HepG2 (cell line): ENCODE measurements at regions not wholly inside any gene's neighbourhood (a gene's known extent, or its start where the extent isn't known, plus 50 kb on each side); places are given as distances from the start of the nearest gene placed in this dataset.

Experiments used
- ATAC-seq: fragments of 200-7000 bp; cut with Tn5 transposase; 3 replicates; pipeline ENCODE4 v1.9.1; 2020; ENCODE audit warnings: mild to moderate bottlenecking, moderate library complexity
- BruUV-seq: library from RNA; stranded (reverse); fragments of 400-500 nt; replicated peaks from 2 replicates; lab custom pipeline; 2021; lab: Mats Ljungman, UMichigan
- CTCF ChIA-PET: fragments of 300-600 bp; formaldehyde crosslinking; extraction: SDS; loops from one replicate; lab custom pipeline; 2021; ENCODE audit warnings: low total read pairs, inconsistent platforms, low intra/inter-chr PET ratio; lab: Yijun Ruan, JAX
- POLR2A ChIA-PET: fragments of 350-600 bp; sonication (Branson Sonifier 250); formaldehyde crosslinking; loops from one replicate; lab custom pipeline; 2020; ENCODE audit warnings: antibody characterized with exemption, inconsistent platforms; lab: Yijun Ruan, JAX
- DNase-seq: peaks from one replicate; pipeline ENCODE4 v3.0.0-alpha.2; 2015; ENCODE audit warnings: low spot score
- FAIRE-seq: peaks from 3 replicates; lab custom pipeline; 2011; peaks lifted over from hg19 to GRCh38; lab: Jason Lieb, UNC
- H2AFZ ChIP-seq: one replicate; pipeline ENCODE4 v1.6.1; 2011; ENCODE audit warnings: low read length, inconsistent platforms
- H3K27ac ChIP-seq: fragments of 300-600 bp; 3 replicates; pipeline ENCODE4 v1.8.0; 2011; ENCODE audit warnings: mixed run types, mild to moderate bottlenecking, mixed read lengths, low read length, inconsistent platforms; ENCODE audit not compliant: insufficient read depth; ENCODE audit errors: extremely low read length
- H3K27me3 ChIP-seq, 2 experiments: fragments of 200-600 bp in 1 of 2; 2 replicates in 1 of 2; 3 replicates in 1 of 2; pipeline versions ENCODE4 v1.6.0 to v1.8.0; 2011; ENCODE audit warnings: low read length in 2 of 2, mild to moderate bottlenecking in 2 of 2, moderate library complexity in 2 of 2, inconsistent platforms in 1 of 2; ENCODE audit not compliant: insufficient read depth in 2 of 2, control insufficient read depth in 1 of 2
- H3K36me3 ChIP-seq, 2 experiments: fragments of 200-600 bp in 1 of 2; replicated peaks in 1 of 2; 2 replicates in 1 of 2; 3 replicates in 1 of 2; pipeline versions ENCODE4 v1.5.1 to v1.8.0; 2011; ENCODE audit warnings: low read length in 2 of 2, inconsistent platforms in 1 of 2; ENCODE audit not compliant: insufficient read depth in 2 of 2, control insufficient read depth in 1 of 2
- H3K4me1 ChIP-seq: 2 replicates; pipeline ENCODE4 v1.5.1; 2012; ENCODE audit warnings: low read length, inconsistent platforms; ENCODE audit not compliant: insufficient read depth
- H3K4me2 ChIP-seq: 2 replicates; pipeline ENCODE4 v1.6.0; 2011; ENCODE audit warnings: low read depth, low read length, inconsistent platforms
- H3K4me3 ChIP-seq, 3 experiments: fragments of 200-600 bp in 1 of 3; sonication (generic), shearing (Covaris generic) in 1 of 3; replicated peaks in 1 of 3; 2 replicates each; pipeline ENCODE4 v1.5.1; 2011 to 2016; ENCODE audit warnings: low read length in 3 of 3, inconsistent platforms in 2 of 3, low read depth in 2 of 3, mild to moderate bottlenecking in 2 of 3, control low read depth in 1 of 3, mixed read lengths in 1 of 3; ENCODE audit not compliant: insufficient read depth in 1 of 3
- H3K79me2 ChIP-seq: one replicate; pipeline ENCODE4 v1.6.1; 2011; ENCODE audit warnings: low read length, inconsistent platforms; ENCODE audit not compliant: insufficient read depth
- H3K9ac ChIP-seq: 2 replicates; pipeline ENCODE4 v1.6.0; 2011; ENCODE audit warnings: mild to moderate bottlenecking, low read depth, low read length, inconsistent platforms; ENCODE audit not compliant: insufficient read depth
- H3K9me3 ChIP-seq: 2 replicates; pipeline ENCODE4 v1.5.1; 2012; ENCODE audit warnings: mild to moderate bottlenecking, low read length
- H4K20me1 ChIP-seq: 2 replicates; pipeline ENCODE4 v1.6.0; 2011; ENCODE audit warnings: inconsistent platforms, mild to moderate bottlenecking, low read length, moderate library complexity; ENCODE audit not compliant: insufficient read depth
- ARNTL ChIP-seq: sonication (generic); formaldehyde crosslinking; IDR thresholded peaks from 2 replicates; pipeline ENCODE4 v1.4.0; 2020; ENCODE audit warnings: mild to moderate bottlenecking, missing genetic modification reagents
- ATF7 ChIP-seq, 2 experiments: fragments of 450-650 bp in 1 of 2; sonication (generic) in 1 of 2; formaldehyde crosslinking in 1 of 2; IDR thresholded peaks; 2 replicates each; pipeline versions ENCODE4 v1.4.0 to v1.6.1; 2016 to 2020; ENCODE audit warnings: antibody characterized with exemption in 1 of 2, mild to moderate bottlenecking in 1 of 2, missing genetic modification reagents in 1 of 2
- BHLHE40 ChIP-seq: IDR thresholded peaks from 2 replicates; pipeline ENCODE4 v1.6.1; 2011; ENCODE audit warnings: low read length, improper control_type of control experiment
- CEBPB ChIP-seq: IDR thresholded peaks from 2 replicates; pipeline ENCODE4 v1.6.1; 2011; ENCODE audit warnings: low read depth, low read length, improper control_type of control experiment, borderline replicate concordance
- DNMT3B ChIP-seq: conservative IDR thresholded peaks from 2 replicates; pipeline ENCODE4 v1.6.1; 2016; ENCODE audit warnings: missing biosample characterization, control low read depth
- HBP1 ChIP-seq: IDR thresholded peaks from 2 replicates; pipeline ENCODE4 v1.6.1; 2016; ENCODE audit warnings: low read depth, control low read depth
- KDM3A ChIP-seq: IDR thresholded peaks from 2 replicates; pipeline ENCODE4 v1.6.1; 2018; ENCODE audit warnings: low read depth, missing compliant biosample characterization
- MAFK ChIP-seq, 2 experiments: IDR thresholded peaks in 1 of 2; conservative IDR thresholded peaks in 1 of 2; 2 replicates each; pipeline ENCODE4 v1.6.1; 2011; ENCODE audit warnings: improper control_type of control experiment in 2 of 2, low read length in 2 of 2
- NFYB ChIP-seq: sonication (generic); formaldehyde crosslinking; IDR thresholded peaks from 2 replicates; pipeline ENCODE4 v1.4.0; 2020; ENCODE audit warnings: missing genetic modification reagents
- NR1H2 ChIP-seq: sonication (generic); formaldehyde crosslinking; IDR thresholded peaks from 2 replicates; pipeline ENCODE4 v1.8.1; 2022; ENCODE audit warnings: low read depth, missing genetic modification reagents, borderline replicate concordance
- NR2F2 ChIP-seq: IDR thresholded peaks from 2 replicates; pipeline ENCODE4 v1.6.1; 2012; ENCODE audit warnings: low read depth, inconsistent platforms, borderline replicate concordance
- PPARG ChIP-seq: conservative IDR thresholded peaks from 2 replicates; pipeline ENCODE4 v1.6.1; 2016; ENCODE audit warnings: missing biosample characterization, missing genetic modification reagents
- SALL2 ChIP-seq: sonication (generic); formaldehyde crosslinking; IDR thresholded peaks from 2 replicates; pipeline ENCODE4 v1.8.1; 2023; ENCODE audit warnings: mild to moderate bottlenecking, missing genetic modification reagents, inconsistent platforms
- ZNF326 ChIP-seq: sonication (generic); formaldehyde crosslinking; IDR thresholded peaks from 2 replicates; pipeline ENCODE4 v1.4.0; 2020; ENCODE audit warnings: missing genetic modification reagents, borderline replicate concordance
- ZNF510 ChIP-seq: sonication (generic); formaldehyde crosslinking; IDR thresholded peaks from 2 replicates; pipeline ENCODE4 v1.4.0; 2020; ENCODE audit warnings: low read depth, mild to moderate bottlenecking, missing genetic modification reagents
- ZNF737 ChIP-seq: sonication (generic); formaldehyde crosslinking; IDR thresholded peaks from 2 replicates; pipeline ENCODE4 v1.5.0; 2020; ENCODE audit warnings: missing genetic modification reagents, mild to moderate bottlenecking, borderline replicate concordance
- ZNF772 ChIP-seq: sonication (generic); formaldehyde crosslinking; IDR thresholded peaks from 2 replicates; pipeline ENCODE4 v1.5.0; 2020; ENCODE audit warnings: mild to moderate bottlenecking, missing genetic modification reagents
- ZNF878 ChIP-seq: sonication (generic); formaldehyde crosslinking; IDR thresholded peaks from 2 replicates; pipeline ENCODE4 v1.8.1; 2023; ENCODE audit warnings: mild to moderate bottlenecking, missing genetic modification reagents, moderate library complexity
- WGBS: methylation state at CpG from one replicate; pipeline ENCODE4 v1.1.6; 2017; ENCODE audit warnings: low lambda C conversion rate; 5-methylcytosine and 5-hydroxymethylcytosine counted together
- in situ Hi-C: cut with HindIII; loops from 2 replicates; pipeline ENCODE4 v1.10.0; 2017; ENCODE audit warnings: low pct_unique_long_range_greater_than_20kb; ENCODE audit not compliant: extremely low pct_ligation_motif_present
- intact Hi-C: fragments of 100-400 bp; cut with micrococcal nuclease; formaldehyde crosslinking; loops from one replicate; pipeline ENCODE4 v1.10.0; 2022; ENCODE audit not compliant: unreplicated experiment

- H3K4me2 ChIP-seq: no peak overlapping the region
- no peaks in the 10 kb centered on the region for H3K9me3 ChIP-seq
- H3K27ac ChIP-seq: no peak overlapping the region
- ATAC-seq (no peak), FAIRE-seq (no peak), DNase-seq (no peak)
- TF ChIP-seq ATF7 (IDR thresholded peaks at IDR 0.05) (peak; percentile 83), ATF7 (CRISPR knock-in tag; IDR thresholded peaks at IDR 0.05) (no peak), ZNF510 (no peak), MAFK (conservative IDR thresholded peaks at IDR 0.05 in 1 of 2, IDR thresholded peaks at IDR 0.05 in 1 of 2; ENCODE audit: low read length in 2 of 2) (peak in 1 of 2 experiments; percentile 42; a peak in 2 of 4 replicates)
- no peak overlapping the region for H3K9ac ChIP-seq
- H2AFZ ChIP-seq: no peak overlapping the region
- H3K27me3 ChIP-seq: 0 out of 5 replicates have a peak, but pooled peaks cover 0 to 2% of the 10 kb centered on the region in 2 experiments
- H3K36me3 ChIP-seq: no peaks in the 10 kb centered on the region
- in situ Hi-C loops (no loop called here), intact Hi-C loops (no loop called here)
- POLR2A ChIA-PET: no interaction called here
- 16% methylated on average over 2 of the region's 2 CpGs for WGBS
- no peaks in the 10 kb centered on the region for H3K79me2 ChIP-seq
- CTCF ChIA-PET: no interaction called here
- no peak overlapping the region for H3K4me3 ChIP-seq
- H4K20me1 ChIP-seq: no peaks in the 10 kb centered on the region
- no TSS peak for BruUV-seq
- no peaks in the 10 kb centered on the region for H3K4me1 ChIP-seq
Observed at GRCh38 chr7:84781838-84782237, 405.0 kb downstream of the SEMA3D start.

- H3K4me2 ChIP-seq: no peak overlapping the region
- DNase-seq: no peak
- no peaks in the 10 kb centered on the region for H3K9me3 ChIP-seq
- no peaks in the 10 kb centered on the region for H3K79me2 ChIP-seq
- ChIA-PET CTCF (no interaction called here), POLR2A (no interaction called here)
- 50% methylated on average over 4 of the region's 10 CpGs for WGBS
- no peak overlapping the region for H3K9ac ChIP-seq
- intact Hi-C loops: no loop called here
- H4K20me1 ChIP-seq: no peaks in the 10 kb centered on the region
- no TSS peak for BruUV-seq
- no peak overlapping the region for H3K27ac ChIP-seq
- H3K27me3 ChIP-seq: 0 out of 5 replicates have a peak, but pooled peaks cover 0 to 2% of the 10 kb centered on the region in 2 experiments
- H2AFZ ChIP-seq: no peak overlapping the region
- no peak; the same call in 2 of the 3 replicates for ATAC-seq
- in situ Hi-C loops: no loop called here
- FAIRE-seq: no peak
- no peak overlapping the region for H3K4me3 ChIP-seq
- no peaks in the 10 kb centered on the region for H3K4me1 ChIP-seq
- H3K36me3 ChIP-seq: no peaks in the 10 kb centered on the region
- TF ChIP-seq PPARG (no peak), CEBPB (no peak), ZNF878 (CRISPR knock-in tag) (no peak), ZNF326 (no peak), KDM3A (CRISPR knock-in tag) (no peak), NR2F2 (no peak), ZNF737 (CRISPR knock-in tag) (no peak), BHLHE40 (no peak), ARNTL (CRISPR knock-in tag) (no peak), HBP1 (CRISPR knock-in tag) (no peak), ZNF772 (CRISPR knock-in tag) (no peak), NR1H2 (CRISPR knock-in tag) (no peak), NFYB (CRISPR knock-in tag) (no peak), SALL2 (CRISPR knock-in tag) (no peak), DNMT3B (CRISPR knock-in tag) (no peak)
Observed at GRCh38 chr7:84780158-84781124, 406.4 kb downstream of the SEMA3D start.
